T-cell (primary cell): ENCODE measurements at regions not wholly inside any gene's neighbourhood (a gene's known extent, or its start where the extent isn't known, plus 50 kb on each side); places are given as distances from the start of the nearest gene placed in this dataset.

Experiments used
- ATAC-seq, 4 experiments: fragments of 200-7000 bp in 3 of 4; fragments of 150-1000 bp in 1 of 4; cut with Tn5 transposase; replicated peaks in 1 of 4; 1 replicate in 3 of 4; 2 replicates in 1 of 4; pipeline ENCODE4 v1.10.0; 2021; ENCODE audit warnings: moderate library complexity in 3 of 4, mild to moderate bottlenecking in 2 of 4, moderate number of reproducible peaks in 1 of 4
- CTCF ChIA-PET, 2 donors: fragments of 300-600 bp; sonication (Branson Sonifier 250); formaldehyde crosslinking; loops; one replicate each; lab custom pipeline; 2022; ENCODE audit warnings: antibody characterized with exemption in 2 of 2; lab: Charles Lee
- POLR2A ChIA-PET, 2 donors: fragments of 300-600 bp; sonication (Branson Sonifier 250); formaldehyde crosslinking; loops; one replicate each; lab custom pipeline; 2022; ENCODE audit warnings: antibody characterized with exemption in 2 of 2; lab: Charles Lee
- DNase-seq, 35 experiments: peaks; one replicate each; pipeline versions ENCODE4 v3.0.0 to v3.0.0-alpha.2; 2013 to 2023
- H3K27ac ChIP-seq: one replicate; pipeline ENCODE4 v1.5.1; 2013; ENCODE audit warnings: low read length
- H3K27me3 ChIP-seq, 2 experiments: replicated peaks in 1 of 2; 1 replicate in 1 of 2; 2 replicates in 1 of 2; pipeline versions ENCODE4 v1.6.1 to v1.7.0; 2013; ENCODE audit warnings: low read length in 1 of 2, mixed read lengths in 1 of 2; ENCODE audit not compliant: control insufficient read depth in 2 of 2, insufficient read depth in 2 of 2; ENCODE audit errors: extremely low read depth in 1 of 2
- H3K36me3 ChIP-seq, 2 donors: 1 replicate in 1 of 2; 2 replicates in 1 of 2; pipeline versions ENCODE4 v1.6.1 to v1.7.0; 2013; ENCODE audit warnings: low read length in 1 of 2; ENCODE audit not compliant: control insufficient read depth in 2 of 2, insufficient read depth in 1 of 2; ENCODE audit errors: extremely low read depth in 1 of 2
- H3K4me1 ChIP-seq, 2 experiments: 1 replicate in 1 of 2; 2 replicates in 1 of 2; pipeline versions ENCODE4 v1.6.1 to v1.7.0; 2013; ENCODE audit warnings: low read length in 2 of 2, mixed read lengths in 1 of 2; ENCODE audit not compliant: insufficient read depth in 2 of 2, control insufficient read depth in 1 of 2; ENCODE audit errors: extremely low read depth in 1 of 2
- H3K4me3 ChIP-seq, 2 donors: 1 replicate in 1 of 2; 2 replicates in 1 of 2; pipeline versions ENCODE4 v1.5.1 to v1.7.0; 2013; ENCODE audit warnings: mild to moderate bottlenecking in 2 of 2, low read length in 1 of 2, moderate library complexity in 1 of 2; ENCODE audit not compliant: control insufficient read depth in 1 of 2; ENCODE audit errors: extremely low read depth in 1 of 2
- H3K9me3 ChIP-seq: 2 replicates; pipeline ENCODE4 v1.7.0; 2013
- H3K27ac Mint-ChIP-seq, 2 donors: one replicate each; pipeline ENCODE4 v1.8.0; 2020 to 2021; ENCODE audit warnings: mild to moderate bottlenecking in 2 of 2, mixed read lengths in 2 of 2
- H3K27me3 Mint-ChIP-seq, 2 donors: one replicate each; pipeline ENCODE4 v1.8.0; 2021 to 2022; ENCODE audit warnings: mixed read lengths in 2 of 2
- H3K36me3 Mint-ChIP-seq: one replicate; pipeline ENCODE4 v1.8.0; 2021; ENCODE audit warnings: mixed read lengths
- H3K4me1 Mint-ChIP-seq, 3 donors: one replicate each; pipeline ENCODE4 v1.8.0; 2020 to 2022; ENCODE audit warnings: mixed read lengths in 3 of 3, mild to moderate bottlenecking in 1 of 3
- H3K4me3 Mint-ChIP-seq, 3 donors: one replicate each; pipeline ENCODE4 v1.8.0; 2020 to 2022; ENCODE audit warnings: mild to moderate bottlenecking in 3 of 3, mixed read lengths in 3 of 3, moderate library complexity in 3 of 3
- H3K9me3 Mint-ChIP-seq, 3 donors: one replicate each; pipeline ENCODE4 v1.8.0; 2020 to 2022; ENCODE audit warnings: mixed read lengths in 3 of 3
- WGBS: methylation state at CpG from one replicate; pipeline ENCODE4 v1.1.5; 2013; ENCODE audit warnings: missing lambda C conversion rate; ENCODE audit not compliant: insufficient coverage; 5-methylcytosine and 5-hydroxymethylcytosine counted together

DNA sequence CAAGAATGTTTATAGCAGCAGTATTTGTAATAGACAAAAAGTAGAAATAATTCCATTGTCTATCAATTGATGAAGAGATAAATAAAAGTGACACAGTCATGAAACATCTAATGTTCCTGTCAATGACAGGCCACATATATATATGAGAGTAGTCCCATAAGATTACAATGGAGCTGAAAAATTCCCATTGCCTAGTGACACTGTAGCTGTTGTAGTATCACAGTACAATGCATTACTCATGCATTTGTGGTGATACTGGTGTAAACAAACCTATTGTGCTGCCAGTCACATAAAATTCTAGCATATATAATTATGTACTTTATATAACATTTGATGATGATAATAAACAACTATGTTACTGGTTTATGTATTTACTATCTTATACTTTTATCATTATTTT lies 141.9 kb upstream of the LYPLAL1 start:
- Histone ChIP-seq H3K4me3 (no peak overlapping the region), H3K27me3 (no peaks in the 10 kb centered on the region), H3K9me3 (no peaks in the 10 kb centered on the region), H3K36me3 (no peaks in the 10 kb centered on the region), H3K4me1 (no peaks in the 10 kb centered on the region), H3K27ac (no peak overlapping the region)
- Mint-ChIP-seq H3K4me1 (no peaks in the 10 kb centered on the region), H3K36me3 (no peaks in the 10 kb centered on the region), H3K27me3 (no peaks in the 10 kb centered on the region), H3K4me3 (no peak overlapping the region), H3K27ac (no peak overlapping the region), H3K9me3 (peaks cover 0 to 3% (median 0%) of the 10 kb centered on the region in 3 donors)
- ATAC-seq = no peak
- DNase-seq = no peak
- ChIA-PET POLR2A (interaction anchor here in 1 of 2 donors (0.6 kb wide), 1 partner anchor 621 kb away, joined by 4 read pairs; no protein-coding TSS in a partner anchor), CTCF (interaction anchor here in 1 of 2 donors (0.6 kb wide), 1 partner anchor 772 kb away, joined by 3 read pairs; no protein-coding TSS in a partner anchor)

DNA sequence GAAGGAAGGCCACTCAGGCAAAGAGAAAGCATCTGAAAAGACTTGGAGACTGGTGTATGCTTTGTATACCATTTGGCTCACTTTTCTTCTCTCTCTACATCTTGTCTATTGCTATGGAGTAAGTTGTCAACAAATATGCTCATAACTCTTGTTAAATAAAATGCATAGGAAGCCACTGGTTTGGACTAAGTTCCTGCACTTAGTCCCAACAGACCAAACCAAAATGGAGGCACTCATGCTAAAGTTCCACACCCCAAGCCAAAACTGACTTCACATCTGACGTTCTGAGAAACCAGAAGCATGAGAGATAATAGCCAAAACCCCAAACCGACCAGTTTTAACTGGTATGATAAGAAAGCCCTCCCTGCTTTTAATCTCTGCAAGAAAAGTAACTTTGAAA lies 135.3 kb upstream of the LYPLAL1 start:
- Mint-ChIP-seq H3K4me1 (no peaks in the 10 kb centered on the region), H3K9me3 (peaks cover 0 to 1% (median 0%) of the 10 kb centered on the region in 3 donors), H3K27ac (no peak overlapping the region), H3K4me3 (no peak overlapping the region), H3K27me3 (no peaks in the 10 kb centered on the region), H3K36me3 (no peaks in the 10 kb centered on the region)
- WGBS = no CpG with 5 or more reads among the region's 2 CpGs
- Histone ChIP-seq H3K4me1 (no peaks in the 10 kb centered on the region), H3K27ac (no peak overlapping the region), H3K9me3 (no peaks in the 10 kb centered on the region), H3K27me3 (no peaks in the 10 kb centered on the region), H3K4me3 (no peak overlapping the region), H3K36me3 (no peaks in the 10 kb centered on the region)
- ATAC-seq (no peak), DNase-seq (no peak)
- POLR2A ChIA-PET = no interaction called here
- CTCF ChIA-PET = no interaction called here

DNA sequence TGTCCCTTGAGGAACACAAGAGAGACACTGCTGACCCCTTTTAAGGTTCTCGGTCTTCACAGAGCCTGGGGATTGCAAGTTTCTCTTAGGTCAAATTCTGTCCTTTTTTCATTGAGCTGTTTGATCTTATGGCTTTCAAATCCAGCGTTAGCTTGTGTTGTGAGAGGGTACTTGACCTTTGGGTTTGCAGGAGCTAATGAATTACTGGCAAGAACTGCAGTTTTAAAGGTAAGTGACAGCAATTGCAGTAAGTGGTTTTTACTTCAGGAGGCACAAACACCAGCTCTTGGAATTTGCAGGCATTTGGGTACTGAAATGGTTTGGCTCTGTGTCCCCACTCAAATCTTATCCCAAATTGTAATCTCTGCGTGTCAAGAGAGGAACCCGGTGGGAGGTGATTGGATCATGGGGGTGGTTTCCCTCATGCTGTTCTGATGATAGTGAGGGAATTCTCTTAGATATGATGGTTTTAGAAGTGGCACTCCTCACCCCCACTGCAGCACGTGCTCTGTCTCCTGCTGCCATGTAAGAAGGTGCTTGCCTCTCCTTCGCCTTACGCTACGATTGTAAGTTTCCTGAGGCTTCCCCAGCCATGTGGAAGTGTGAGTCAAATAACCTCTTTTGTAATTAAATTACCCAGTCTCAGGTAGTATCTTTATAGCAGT lies 134.5 kb upstream of the LYPLAL1 start:
- Histone ChIP-seq H3K4me3 (no peak overlapping the region), H3K36me3 (no peaks in the 10 kb centered on the region), H3K9me3 (no peaks in the 10 kb centered on the region), H3K27me3 (no peaks in the 10 kb centered on the region), H3K27ac (no peak overlapping the region), H3K4me1 (no peaks in the 10 kb centered on the region)
- ATAC-seq (no peak), DNase-seq (no peak)
- no peaks in the 10 kb centered on the region for H3K27me3 Mint-ChIP-seq
- ChIA-PET POLR2A (no interaction called here), CTCF (no interaction called here)
- WGBS = 59% methylated on average over 2 of the region's 8 CpGs
- no peak overlapping the region for H3K4me3 Mint-ChIP-seq
- H3K36me3 Mint-ChIP-seq = no peaks in the 10 kb centered on the region
- no peaks in the 10 kb centered on the region for H3K4me1 Mint-ChIP-seq
- peaks cover 0 to 1% (median 0%) of the 10 kb centered on the region in 3 donors for H3K9me3 Mint-ChIP-seq
- H3K27ac Mint-ChIP-seq = no peak overlapping the region

DNA sequence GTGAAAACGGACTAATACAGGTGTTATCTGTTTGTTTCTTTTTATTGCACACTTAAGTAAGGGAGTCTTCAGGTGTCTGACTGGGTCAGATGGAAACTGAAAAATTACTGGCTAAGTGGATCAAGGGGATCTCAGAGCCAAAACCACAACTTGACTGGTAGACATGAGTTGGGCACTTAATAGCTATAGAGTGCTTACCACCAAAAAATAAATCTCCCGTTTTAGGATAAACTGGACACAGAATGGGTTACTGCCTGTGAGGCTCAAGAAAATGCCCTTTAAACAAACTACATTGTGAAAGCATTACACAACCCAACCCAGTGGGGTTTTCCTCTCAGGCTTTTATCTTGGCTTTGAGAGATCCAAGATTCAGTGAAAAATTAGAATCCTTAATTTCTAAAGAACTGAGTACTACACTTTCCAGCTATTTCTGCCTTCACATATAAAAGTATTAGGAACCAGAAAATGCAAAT lies 134.0 kb upstream of the LYPLAL1 start:
- H3K4me3 Mint-ChIP-seq = no peak overlapping the region
- Histone ChIP-seq H3K36me3 (no peaks in the 10 kb centered on the region), H3K27ac (no peak overlapping the region), H3K9me3 (no peaks in the 10 kb centered on the region), H3K4me1 (no peaks in the 10 kb centered on the region), H3K4me3 (no peak overlapping the region), H3K27me3 (no peaks in the 10 kb centered on the region)
- no peaks in the 10 kb centered on the region for H3K4me1 Mint-ChIP-seq
- no peaks in the 10 kb centered on the region for H3K27me3 Mint-ChIP-seq
- no peak overlapping the region for H3K27ac Mint-ChIP-seq
- DNase-seq (no peak), ATAC-seq (no peak)
- peaks cover 0 to 1% (median 0%) of the 10 kb centered on the region in 3 donors for H3K9me3 Mint-ChIP-seq
- ChIA-PET POLR2A (no interaction called here), CTCF (no interaction called here)
- no peaks in the 10 kb centered on the region for H3K36me3 Mint-ChIP-seq
- WGBS = 60% methylated on average over 1 of the region's 2 CpGs

DNA sequence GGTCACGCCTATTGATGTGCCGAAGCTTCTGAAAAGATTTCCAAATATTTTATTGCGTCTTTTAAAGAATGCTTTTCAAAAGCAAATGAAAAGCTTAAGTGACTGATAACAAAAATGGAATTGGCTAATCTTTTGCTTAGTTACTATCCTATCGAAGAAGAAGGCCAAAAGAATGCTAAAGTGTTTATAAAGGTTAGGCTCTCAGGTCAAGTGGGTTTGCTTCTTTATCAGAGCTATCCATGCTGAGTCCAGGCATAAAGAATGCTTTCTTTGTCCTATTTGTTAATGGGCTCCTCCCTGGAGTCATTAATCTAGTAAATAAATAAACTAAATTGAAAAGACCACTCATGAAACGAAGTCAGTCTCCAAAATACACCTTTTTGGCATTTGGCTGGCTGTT lies 133.4 kb upstream of the LYPLAL1 start:
- ChIA-PET POLR2A (no interaction called here), CTCF (no interaction called here)
- Mint-ChIP-seq H3K27ac (no peak overlapping the region), H3K4me3 (no peak overlapping the region), H3K36me3 (no peaks in the 10 kb centered on the region), H3K9me3 (peaks cover 0 to 1% (median 0%) of the 10 kb centered on the region in 3 donors), H3K4me1 (no peaks in the 10 kb centered on the region), H3K27me3 (no peaks in the 10 kb centered on the region)
- DNase-seq (no peak), ATAC-seq (no peak)
- Histone ChIP-seq H3K4me3 (no peak overlapping the region), H3K4me1 (no peaks in the 10 kb centered on the region), H3K27me3 (no peaks in the 10 kb centered on the region), H3K36me3 (no peaks in the 10 kb centered on the region), H3K27ac (no peak overlapping the region), H3K9me3 (no peaks in the 10 kb centered on the region)
- 57% methylated on average over 1 of the region's 5 CpGs for WGBS

DNA sequence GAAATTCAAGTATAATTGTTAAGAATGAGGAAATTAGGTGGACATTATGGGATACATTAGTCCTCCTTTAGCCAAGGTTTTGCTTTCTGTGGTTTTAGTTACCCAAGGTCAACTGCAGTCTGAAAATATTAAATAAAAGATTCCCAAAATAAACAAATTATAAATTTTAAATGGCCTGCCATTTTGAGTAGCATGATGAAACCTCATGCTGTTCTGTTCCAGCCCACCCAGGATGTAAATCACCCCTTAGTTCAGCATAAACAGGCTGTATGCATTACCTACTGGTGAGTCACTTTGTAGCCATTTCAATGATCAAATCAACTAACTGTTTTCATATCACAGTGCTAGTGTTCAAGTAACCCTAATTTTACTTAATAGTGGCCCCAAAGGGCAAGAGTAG lies 132.5 kb upstream of the LYPLAL1 start:
- Histone ChIP-seq H3K27me3 (no peaks in the 10 kb centered on the region), H3K9me3 (no peaks in the 10 kb centered on the region), H3K36me3 (no peaks in the 10 kb centered on the region), H3K27ac (no peak overlapping the region), H3K4me3 (no peak overlapping the region), H3K4me1 (no peaks in the 10 kb centered on the region)
- CTCF ChIA-PET = no interaction called here
- no peaks in the 10 kb centered on the region for H3K27me3 Mint-ChIP-seq
- no peak overlapping the region for H3K27ac Mint-ChIP-seq
- no peaks in the 10 kb centered on the region for H3K36me3 Mint-ChIP-seq
- POLR2A ChIA-PET = no interaction called here
- peaks cover 0 to 1% (median 0%) of the 10 kb centered on the region in 3 donors for H3K9me3 Mint-ChIP-seq
- ATAC-seq (no peak), DNase-seq (no peak)
- no peaks in the 10 kb centered on the region for H3K4me1 Mint-ChIP-seq
- no peak overlapping the region for H3K4me3 Mint-ChIP-seq

DNA sequence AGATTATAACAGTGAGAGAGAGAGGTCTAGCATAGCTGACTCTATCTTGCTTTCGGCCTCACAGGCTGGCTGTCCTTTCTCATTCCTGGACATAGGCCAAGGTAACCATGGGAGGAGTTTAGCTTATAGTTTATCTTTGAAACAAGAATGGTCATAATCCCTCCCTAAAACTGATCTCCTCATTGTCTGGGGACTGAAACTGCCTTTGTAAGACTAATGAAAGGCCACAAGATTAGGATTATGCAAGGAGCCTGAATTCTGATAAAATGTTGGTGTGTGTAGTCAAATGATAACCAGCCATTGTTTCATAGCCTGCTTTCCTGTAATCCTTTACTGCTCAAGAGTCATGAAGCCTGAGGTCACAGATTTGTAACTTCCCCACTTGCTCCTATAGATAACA lies 131.9 kb upstream of the LYPLAL1 start:
- ATAC-seq = no peak
- no peaks in the 10 kb centered on the region for H3K36me3 ChIP-seq
- no peak overlapping the region for H3K4me3 ChIP-seq
- no peaks in the 10 kb centered on the region for H3K9me3 ChIP-seq
- H3K4me1 Mint-ChIP-seq = no peaks in the 10 kb centered on the region
- ChIA-PET CTCF (no interaction called here), POLR2A (no interaction called here)
- H3K27ac Mint-ChIP-seq = no peak overlapping the region
- H3K27me3 ChIP-seq = no peaks in the 10 kb centered on the region
- H3K4me3 Mint-ChIP-seq = no peak overlapping the region
- no CpG with 5 or more reads among the region's 1 CpG for WGBS
- no peaks in the 10 kb centered on the region for H3K4me1 ChIP-seq
- no peak overlapping the region for H3K27ac ChIP-seq
- no peaks in the 10 kb centered on the region for H3K9me3 Mint-ChIP-seq
- no peaks in the 10 kb centered on the region for H3K36me3 Mint-ChIP-seq
- H3K27me3 Mint-ChIP-seq = no peaks in the 10 kb centered on the region
- no peak for DNase-seq
